RWPE2 (cell line): ENCODE measurements at regions not wholly inside any gene's neighbourhood (a gene's known extent, or its start where the extent isn't known, plus 50 kb on each side); places are given as distances from the start of the nearest gene placed in this dataset.

ENCODE experiments used
- ATAC-seq: fragments of 200-7000 bp; cut with Tn5 transposase; 3 replicates; pipeline ENCODE4 v1.9.1; 2021; ENCODE audit warnings: low read depth
- DNase-seq: peaks from one replicate; pipeline ENCODE4 v3.0.0-alpha.2; 2020; ENCODE audit warnings: low spot score
- H3K27ac ChIP-seq: fragments of 450-650 bp; 2 replicates; pipeline ENCODE4 v1.5.1; 2017; ENCODE audit warnings: mild to moderate bottlenecking; ENCODE audit not compliant: poor library complexity, severe bottlenecking
- H3K27me3 ChIP-seq: fragments of 250-450 bp; sonication (Bioruptor Pico); 2 replicates; pipeline ENCODE4 v1.5.1; 2021; ENCODE audit warnings: mild to moderate bottlenecking, moderate library complexity; ENCODE audit not compliant: insufficient read depth, poor library complexity, severe bottlenecking
- H3K36me3 ChIP-seq: fragments of 250-450 bp; sonication (Bioruptor Pico); 2 replicates; pipeline ENCODE4 v1.5.1; 2020; ENCODE audit warnings: low read depth, mild to moderate bottlenecking, moderate library complexity
- H3K4me1 ChIP-seq: fragments of 250-450 bp; sonication (Bioruptor Pico); 2 replicates; pipeline ENCODE4 v1.5.1; 2021; ENCODE audit warnings: mild to moderate bottlenecking, moderate library complexity; ENCODE audit not compliant: insufficient read depth, poor library complexity, severe bottlenecking
- H3K4me3 ChIP-seq: fragments of 250-450 bp; sonication (Bioruptor Pico); 2 replicates; pipeline ENCODE4 v1.5.1; 2021; ENCODE audit warnings: mild to moderate bottlenecking, moderate library complexity; ENCODE audit not compliant: severe bottlenecking
- H3K9me3 ChIP-seq: fragments of 250-450 bp; sonication (Bioruptor Pico); 2 replicates; pipeline ENCODE4 v1.5.1; 2021; ENCODE audit warnings: mild to moderate bottlenecking, moderate library complexity; ENCODE audit not compliant: severe bottlenecking
- CTCF ChIP-seq: fragments of 450-650 bp; IDR thresholded peaks from one replicate; pipeline ENCODE4 v1.5.1; 2017; ENCODE audit warnings: mild to moderate bottlenecking, moderate library complexity; ENCODE audit not compliant: poor library complexity, severe bottlenecking

- H3K27ac ChIP-seq: no peak overlapping the region
- DNase-seq (no peak), ATAC-seq (no peak)
- no peaks in the 10 kb centered on the region for H3K36me3 ChIP-seq
- no peaks in the 10 kb centered on the region for H3K27me3 ChIP-seq
- H3K4me3 ChIP-seq: no peak overlapping the region
- no peaks in the 10 kb centered on the region for H3K4me1 ChIP-seq
- no peak for TF ChIP-seq CTCF
- no peaks in the 10 kb centered on the region for H3K9me3 ChIP-seq
These were observed 128.2 kb downstream of the GALR1 start for GRCh38 chr18:77377813-77378212.

GRCh38 chr18:77379976-77380509 lies 130.4 kb downstream of the GALR1 start:
- no peak for ATAC-seq
- no peak for TF ChIP-seq CTCF

GRCh38 chr18:77380695-77381094 lies 131.0 kb downstream of the GALR1 start:
- DNase-seq (no peak), ATAC-seq (no peak)
- Histone ChIP-seq H3K4me3 (no peak overlapping the region), H3K36me3 (no peaks in the 10 kb centered on the region), H3K27me3 (no peaks in the 10 kb centered on the region), H3K4me1 (no peaks in the 10 kb centered on the region), H3K9me3 (no peaks in the 10 kb centered on the region), H3K27ac (no peak overlapping the region)
- no peak for TF ChIP-seq CTCF

More at GRCh38 chr18:77379976-77380509, 130.4 kb downstream of the GALR1 start:
- Histone ChIP-seq H3K27me3 (no peaks in the 10 kb centered on the region), H3K36me3 (no peaks in the 10 kb centered on the region), H3K27ac (no peak overlapping the region), H3K9me3 (no peaks in the 10 kb centered on the region), H3K4me1 (no peaks in the 10 kb centered on the region), H3K4me3 (no peak overlapping the region)
- no peak for DNase-seq

GRCh38 chr18:77392321-77392720 lies 142.7 kb downstream of the GALR1 start:
- ATAC-seq (no peak), DNase-seq (no peak)
- TF ChIP-seq CTCF: no peak
- no peaks in the 10 kb centered on the region for H3K4me1 ChIP-seq
- no peaks in the 10 kb centered on the region for H3K9me3 ChIP-seq
- H3K27me3 ChIP-seq: peaks cover 4% of the 10 kb centered on the region
- H3K4me3 ChIP-seq: no peak overlapping the region
- H3K36me3 ChIP-seq: no peaks in the 10 kb centered on the region
- H3K27ac ChIP-seq: no peak overlapping the region

- Histone ChIP-seq H3K4me3 (no peak overlapping the region), H3K9me3 (no peaks in the 10 kb centered on the region), H3K27ac (no peak overlapping the region), H3K27me3 (peaks cover 4% of the 10 kb centered on the region), H3K4me1 (no peaks in the 10 kb centered on the region), H3K36me3 (no peaks in the 10 kb centered on the region)
- TF ChIP-seq CTCF: no peak
- ATAC-seq: no peak
- no peak for DNase-seq
These were observed 143.9 kb downstream of the GALR1 start for GRCh38 chr18:77393519-77393918.
